ENCODE measurements at regions not wholly inside any gene's neighbourhood (a gene's known extent, or its start where the extent isn't known, plus 50 kb on each side); places are given as distances from the start of the nearest gene placed in this dataset.
"Not testable (repeated sequence)": the region's sequence is repeated elsewhere in the genome, so short reads cannot be mapped to it uniquely, and the experiment has no call there.

DNA sequence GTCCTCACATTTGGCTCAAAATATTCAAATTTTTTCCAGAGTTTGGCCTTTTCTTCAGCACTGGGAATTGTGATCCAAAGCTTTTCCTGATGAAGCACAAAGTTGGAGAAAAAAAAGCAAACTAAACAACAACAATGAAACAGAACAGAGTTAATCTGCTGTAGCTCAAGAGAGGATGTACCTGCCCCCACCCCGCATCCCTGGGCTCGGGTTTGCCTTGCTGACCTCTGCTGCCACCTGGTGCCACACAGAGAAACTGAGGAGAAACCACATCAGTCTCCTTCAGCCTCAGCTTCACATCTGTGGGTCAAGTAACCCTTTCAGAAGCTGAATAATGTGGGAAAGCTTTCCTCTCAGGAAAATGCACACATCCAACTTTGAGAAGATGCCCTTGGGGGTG, 290.4 kb downstream of the RTP5 start:
- H3K9me3 ChIP-seq (ENCODE audit: control insufficient read depth in 2 of 2, low read length in 2 of 2); H3K27me3 ChIP-seq (ENCODE audit: control insufficient read depth in 2 of 2, insufficient read depth in 2 of 2, low read length in 2 of 2); H3K27ac ChIP-seq (ENCODE audit: low read depth in 2 of 2, low read length in 2 of 2); H3K4me3 ChIP-seq (ENCODE audit: low read length in 2 of 2); H3K36me3 ChIP-seq (ENCODE audit: control insufficient read depth in 2 of 2, insufficient read depth in 2 of 2, low read length in 2 of 2); H3K4me1 ChIP-seq (ENCODE audit: control insufficient read depth in 2 of 2, insufficient read depth in 2 of 2, low read length in 2 of 2); H3K9ac ChIP-seq (ENCODE audit: low read depth in 1 of 2, low read length in 2 of 2): not testable (repeated sequence)

GRCh38 chr2:242165115-242165514, 295.6 kb downstream of the RTP5 start:
- H3K27ac ChIP-seq (ENCODE audit: low read depth in 2 of 2, low read length in 2 of 2); H3K27me3 ChIP-seq (ENCODE audit: control insufficient read depth in 2 of 2, insufficient read depth in 2 of 2, low read length in 2 of 2); H3K4me3 ChIP-seq (ENCODE audit: low read length in 2 of 2); H3K9ac ChIP-seq (ENCODE audit: low read depth in 1 of 2, low read length in 2 of 2); H3K4me1 ChIP-seq (ENCODE audit: control insufficient read depth in 2 of 2, insufficient read depth in 2 of 2, low read length in 2 of 2); H3K9me3 ChIP-seq (ENCODE audit: control insufficient read depth in 2 of 2, low read length in 2 of 2); H3K36me3 ChIP-seq (ENCODE audit: control insufficient read depth in 2 of 2, insufficient read depth in 2 of 2, low read length in 2 of 2): not testable (repeated sequence)

- not testable (repeated sequence) for H3K9me3 ChIP-seq (ENCODE audit: control insufficient read depth in 2 of 2, low read length in 2 of 2); H3K4me1 ChIP-seq (ENCODE audit: control insufficient read depth in 2 of 2, insufficient read depth in 2 of 2, low read length in 2 of 2); H3K9ac ChIP-seq (ENCODE audit: low read depth in 1 of 2, low read length in 2 of 2); H3K36me3 ChIP-seq (ENCODE audit: control insufficient read depth in 2 of 2, insufficient read depth in 2 of 2, low read length in 2 of 2); H3K4me3 ChIP-seq (ENCODE audit: low read length in 2 of 2); H3K27ac ChIP-seq (ENCODE audit: low read depth in 2 of 2, low read length in 2 of 2); H3K27me3 ChIP-seq (ENCODE audit: control insufficient read depth in 2 of 2, insufficient read depth in 2 of 2, low read length in 2 of 2)
Observed at GRCh38 chr2:242171290-242171689, 301.8 kb downstream of the RTP5 start.

Measured in mucosa of rectum (tissue), 2 donors.